Panc1 (cell line): ENCODE measurements at regions not wholly inside any gene's neighbourhood (a gene's known extent, or its start where the extent isn't known, plus 50 kb on each side); places are given as distances from the start of the nearest gene placed in this dataset.

Source experiments
- POLR2AphosphoS5 ChIP-seq: IDR thresholded peaks from 2 replicates; pipeline ENCODE4 v1.6.1; 2012; ENCODE audit warnings: mild to moderate bottlenecking, low read depth, low read length, moderate library complexity
- TF ChIP-seq, protein P1 (sequence below), 2 experiments: IDR thresholded peaks; 2 replicates each; pipeline ENCODE4 v1.6.1; 2011 to 2012; ENCODE audit warnings: low read depth in 2 of 2, control low read depth in 1 of 2, low read length in 1 of 2, mild to moderate bottlenecking in 1 of 2, moderate library complexity in 1 of 2; ENCODE audit not compliant: insufficient read depth in 1 of 2
- TF ChIP-seq, protein P2 (sequence below): fragments of 450-650 bp; IDR thresholded peaks from 2 replicates; pipeline ENCODE4 v1.5.1; 2017; ENCODE audit warnings: mild to moderate bottlenecking

DNA sequence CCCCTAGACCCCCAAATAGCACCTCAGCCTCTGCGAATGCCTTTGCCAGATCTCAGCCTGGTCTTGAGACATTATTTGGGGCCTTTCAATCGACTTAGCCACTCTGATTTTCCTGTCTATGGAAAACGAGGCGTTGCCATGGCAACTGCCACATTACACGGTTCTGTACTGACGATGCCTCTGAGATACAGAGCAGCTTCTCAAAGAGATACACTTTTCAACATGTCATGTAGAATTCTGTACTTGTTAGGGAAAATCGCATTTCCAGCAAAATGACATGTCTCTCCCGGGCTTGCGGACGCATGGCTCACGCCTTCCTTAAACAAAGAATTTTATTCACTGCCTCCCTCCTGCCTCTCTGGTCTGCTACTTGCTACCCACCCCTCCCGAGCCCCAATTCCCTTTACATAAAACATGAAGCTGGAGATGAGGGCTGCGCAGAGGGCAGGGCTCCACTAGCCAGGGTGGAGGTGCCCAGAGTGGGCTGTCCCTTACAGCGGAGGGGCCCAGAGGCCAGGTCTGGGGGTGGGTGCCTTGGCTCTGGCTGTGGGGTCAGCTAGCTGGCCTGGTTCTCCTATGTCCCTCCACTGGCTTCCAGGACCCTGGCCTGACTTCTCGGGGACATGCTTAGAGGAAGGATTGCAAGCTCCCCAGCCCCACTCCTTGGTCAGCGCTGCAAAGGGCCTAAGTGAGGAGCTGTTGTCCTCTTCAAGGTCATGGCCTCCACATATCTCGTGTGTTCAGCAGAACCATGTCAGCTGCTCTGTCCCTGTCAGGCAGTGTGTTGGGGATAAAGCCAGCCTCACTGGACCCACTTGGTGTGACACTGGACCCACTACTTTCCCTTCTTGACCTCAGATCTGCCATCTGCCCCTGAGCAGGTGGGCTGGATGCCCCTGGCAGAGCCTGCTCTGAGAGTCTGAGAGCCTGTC lies 342.5 kb downstream of the RPS24 start:
- TF ChIP-seq, protein P1, sequence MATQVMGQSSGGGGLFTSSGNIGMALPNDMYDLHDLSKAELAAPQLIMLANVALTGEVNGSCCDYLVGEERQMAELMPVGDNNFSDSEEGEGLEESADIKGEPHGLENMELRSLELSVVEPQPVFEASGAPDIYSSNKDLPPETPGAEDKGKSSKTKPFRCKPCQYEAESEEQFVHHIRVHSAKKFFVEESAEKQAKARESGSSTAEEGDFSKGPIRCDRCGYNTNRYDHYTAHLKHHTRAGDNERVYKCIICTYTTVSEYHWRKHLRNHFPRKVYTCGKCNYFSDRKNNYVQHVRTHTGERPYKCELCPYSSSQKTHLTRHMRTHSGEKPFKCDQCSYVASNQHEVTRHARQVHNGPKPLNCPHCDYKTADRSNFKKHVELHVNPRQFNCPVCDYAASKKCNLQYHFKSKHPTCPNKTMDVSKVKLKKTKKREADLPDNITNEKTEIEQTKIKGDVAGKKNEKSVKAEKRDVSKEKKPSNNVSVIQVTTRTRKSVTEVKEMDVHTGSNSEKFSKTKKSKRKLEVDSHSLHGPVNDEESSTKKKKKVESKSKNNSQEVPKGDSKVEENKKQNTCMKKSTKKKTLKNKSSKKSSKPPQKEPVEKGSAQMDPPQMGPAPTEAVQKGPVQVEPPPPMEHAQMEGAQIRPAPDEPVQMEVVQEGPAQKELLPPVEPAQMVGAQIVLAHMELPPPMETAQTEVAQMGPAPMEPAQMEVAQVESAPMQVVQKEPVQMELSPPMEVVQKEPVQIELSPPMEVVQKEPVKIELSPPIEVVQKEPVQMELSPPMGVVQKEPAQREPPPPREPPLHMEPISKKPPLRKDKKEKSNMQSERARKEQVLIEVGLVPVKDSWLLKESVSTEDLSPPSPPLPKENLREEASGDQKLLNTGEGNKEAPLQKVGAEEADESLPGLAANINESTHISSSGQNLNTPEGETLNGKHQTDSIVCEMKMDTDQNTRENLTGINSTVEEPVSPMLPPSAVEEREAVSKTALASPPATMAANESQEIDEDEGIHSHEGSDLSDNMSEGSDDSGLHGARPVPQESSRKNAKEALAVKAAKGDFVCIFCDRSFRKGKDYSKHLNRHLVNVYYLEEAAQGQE (IDR thresholded peaks at IDR 0.05; ENCODE audit: insufficient read depth in 1 of 2, low read depth in 2 of 2, low read length in 1 of 2) = no peak
- TF ChIP-seq, protein P2, sequence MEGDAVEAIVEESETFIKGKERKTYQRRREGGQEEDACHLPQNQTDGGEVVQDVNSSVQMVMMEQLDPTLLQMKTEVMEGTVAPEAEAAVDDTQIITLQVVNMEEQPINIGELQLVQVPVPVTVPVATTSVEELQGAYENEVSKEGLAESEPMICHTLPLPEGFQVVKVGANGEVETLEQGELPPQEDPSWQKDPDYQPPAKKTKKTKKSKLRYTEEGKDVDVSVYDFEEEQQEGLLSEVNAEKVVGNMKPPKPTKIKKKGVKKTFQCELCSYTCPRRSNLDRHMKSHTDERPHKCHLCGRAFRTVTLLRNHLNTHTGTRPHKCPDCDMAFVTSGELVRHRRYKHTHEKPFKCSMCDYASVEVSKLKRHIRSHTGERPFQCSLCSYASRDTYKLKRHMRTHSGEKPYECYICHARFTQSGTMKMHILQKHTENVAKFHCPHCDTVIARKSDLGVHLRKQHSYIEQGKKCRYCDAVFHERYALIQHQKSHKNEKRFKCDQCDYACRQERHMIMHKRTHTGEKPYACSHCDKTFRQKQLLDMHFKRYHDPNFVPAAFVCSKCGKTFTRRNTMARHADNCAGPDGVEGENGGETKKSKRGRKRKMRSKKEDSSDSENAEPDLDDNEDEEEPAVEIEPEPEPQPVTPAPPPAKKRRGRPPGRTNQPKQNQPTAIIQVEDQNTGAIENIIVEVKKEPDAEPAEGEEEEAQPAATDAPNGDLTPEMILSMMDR = no peak
- TF ChIP-seq POLR2AphosphoS5 = no peak
